ENCODE measurements at regions not wholly inside any gene's neighbourhood (a gene's known extent, or its start where the extent isn't known, plus 50 kb on each side); places are given as distances from the start of the nearest gene placed in this dataset.

- Histone ChIP-seq H3K79me2 (ENCODE audit: insufficient read depth) (no peaks in the 10 kb centered on the region), H3K27ac (ENCODE audit: low read depth in 2 of 2, low read length in 1 of 2) (no peak overlapping the region), H3K9me2 (no peaks in the 10 kb centered on the region), H3K36me3 (replicated peaks in 1 of 2; ENCODE audit: control insufficient read depth in 1 of 2, insufficient read depth in 2 of 2, low read length in 1 of 2) (no peaks in the 10 kb centered on the region), H3K4me1 (ENCODE audit: control insufficient read depth in 1 of 2, insufficient read depth in 2 of 2, low read depth in 1 of 2, low read length in 1 of 2) (no peaks in the 10 kb centered on the region), H4K20me1 (ENCODE audit: insufficient read depth) (no peaks in the 10 kb centered on the region), H3K27me3 (ENCODE audit: insufficient read depth) (no peaks in the 10 kb centered on the region), H3F3A (replicated peaks; ENCODE audit: insufficient read depth) (no peaks in the 10 kb centered on the region), H3K4me3 (ENCODE audit: low read depth in 2 of 2, low read length in 1 of 2) (no peak overlapping the region), H3K9me3 (no peaks in the 10 kb centered on the region), H3K4me2 (no peak overlapping the region), H2AFZ (ENCODE audit: low read depth) (no peak overlapping the region), H3K9ac (no peak overlapping the region)
- no peak for TF ChIP-seq EP300 (IDR thresholded peaks at IDR 0.05; ENCODE audit: borderline replicate concordance in 1 of 2, low read depth in 1 of 2, low read length in 1 of 2)
- no peak for TF ChIP-seq YY1 (IDR thresholded peaks at IDR 0.05; ENCODE audit: low read depth)
- TF ChIP-seq, protein P1, sequence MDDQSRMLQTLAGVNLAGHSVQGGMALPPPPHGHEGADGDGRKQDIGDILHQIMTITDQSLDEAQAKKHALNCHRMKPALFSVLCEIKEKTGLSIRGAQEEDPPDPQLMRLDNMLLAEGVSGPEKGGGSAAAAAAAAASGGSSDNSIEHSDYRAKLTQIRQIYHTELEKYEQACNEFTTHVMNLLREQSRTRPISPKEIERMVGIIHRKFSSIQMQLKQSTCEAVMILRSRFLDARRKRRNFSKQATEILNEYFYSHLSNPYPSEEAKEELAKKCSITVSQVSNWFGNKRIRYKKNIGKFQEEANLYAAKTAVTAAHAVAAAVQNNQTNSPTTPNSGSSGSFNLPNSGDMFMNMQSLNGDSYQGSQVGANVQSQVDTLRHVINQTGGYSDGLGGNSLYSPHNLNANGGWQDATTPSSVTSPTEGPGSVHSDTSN (IDR thresholded peaks at IDR 0.05): no peak
- TF ChIP-seq TAF1 (IDR thresholded peaks at IDR 0.05; ENCODE audit: borderline replicate concordance, low read depth, low read length): no peak
- no peak for TF ChIP-seq FOXM1 (IDR thresholded peaks at IDR 0.05; ENCODE audit: low read depth)
- TF ChIP-seq, protein P2, sequence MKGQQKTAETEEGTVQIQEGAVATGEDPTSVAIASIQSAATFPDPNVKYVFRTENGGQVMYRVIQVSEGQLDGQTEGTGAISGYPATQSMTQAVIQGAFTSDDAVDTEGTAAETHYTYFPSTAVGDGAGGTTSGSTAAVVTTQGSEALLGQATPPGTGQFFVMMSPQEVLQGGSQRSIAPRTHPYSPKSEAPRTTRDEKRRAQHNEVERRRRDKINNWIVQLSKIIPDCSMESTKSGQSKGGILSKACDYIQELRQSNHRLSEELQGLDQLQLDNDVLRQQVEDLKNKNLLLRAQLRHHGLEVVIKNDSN (IDR thresholded peaks at IDR 0.05; ENCODE audit: borderline replicate concordance, low read depth): no peak
- TF ChIP-seq GABPA (IDR thresholded peaks at IDR 0.05; ENCODE audit: low read depth): no peak
- no peak for TF ChIP-seq TEAD4 (IDR thresholded peaks at IDR 0.05; ENCODE audit: borderline replicate concordance, insufficient read depth)
- TF ChIP-seq MEF2A (IDR thresholded peaks at IDR 0.05; ENCODE audit: borderline replicate concordance, low read depth): no peak
- TF ChIP-seq POLR2AphosphoS5 (IDR thresholded peaks at IDR 0.05; ENCODE audit: low read depth, low read length): no peak
- no peak for TF ChIP-seq RAD21 (IDR thresholded peaks at IDR 0.05; ENCODE audit: low read length)
- no peak for TF ChIP-seq SMC3 (IDR thresholded peaks at IDR 0.05; ENCODE audit: low read depth, low read length)
- no peak for TF ChIP-seq IRF3 (IDR thresholded peaks at IDR 0.05; ENCODE audit: low read depth, low read length)
- CTCF ChIA-PET: no interaction called here
- DNase-seq: no peak
- WGBS (ENCODE audit: low lambda C conversion rate): 21% methylated on average over 3 of the region's 3 CpGs
- POLR2A ChIA-PET: no interaction called here
Measured at GRCh38 chr12:103249607-103250006, 246.2 kb downstream of the C12orf42 start.

GRCh38 chr12:103250487-103250886, 245.3 kb downstream of the C12orf42 start:
- Histone ChIP-seq H3K27ac (ENCODE audit: low read depth in 2 of 2, low read length in 1 of 2) (no peak overlapping the region), H3F3A (replicated peaks; ENCODE audit: insufficient read depth) (no peaks in the 10 kb centered on the region), H3K4me3 (ENCODE audit: low read depth in 2 of 2, low read length in 1 of 2) (no peak overlapping the region), H3K9me3 (no peaks in the 10 kb centered on the region), H3K9me2 (no peaks in the 10 kb centered on the region), H3K36me3 (replicated peaks in 1 of 2; ENCODE audit: control insufficient read depth in 1 of 2, insufficient read depth in 2 of 2, low read length in 1 of 2) (no peaks in the 10 kb centered on the region), H2AFZ (ENCODE audit: low read depth) (no peak overlapping the region), H3K79me2 (ENCODE audit: insufficient read depth) (no peaks in the 10 kb centered on the region), H3K4me2 (no peak overlapping the region), H3K27me3 (ENCODE audit: insufficient read depth) (no peaks in the 10 kb centered on the region), H3K4me1 (ENCODE audit: control insufficient read depth in 1 of 2, insufficient read depth in 2 of 2, low read depth in 1 of 2, low read length in 1 of 2) (no peaks in the 10 kb centered on the region), H4K20me1 (ENCODE audit: insufficient read depth) (no peaks in the 10 kb centered on the region), H3K9ac (no peak overlapping the region)
- POLR2A ChIA-PET: no interaction called here
- 34% methylated on average over 1 of the region's 1 CpG for WGBS (ENCODE audit: low lambda C conversion rate)
- CTCF ChIA-PET: no interaction called here
- TF ChIP-seq EP300 (IDR thresholded peaks at IDR 0.05; ENCODE audit: borderline replicate concordance in 1 of 2, low read depth in 1 of 2, low read length in 1 of 2) (no peak), GABPA (IDR thresholded peaks at IDR 0.05; ENCODE audit: low read depth) (no peak), JUND (IDR thresholded peaks at IDR 0.05) (no peak), EZH2phosphoT487 (IDR thresholded peaks at IDR 0.05; ENCODE audit: borderline replicate concordance, low read depth) (no peak), FOXM1 (IDR thresholded peaks at IDR 0.05; ENCODE audit: low read depth) (no peak), SMC3 (IDR thresholded peaks at IDR 0.05; ENCODE audit: low read depth, low read length) (no peak), FOSL2 (IDR thresholded peaks at IDR 0.05; ENCODE audit: borderline replicate concordance, low read depth) (no peak), RFX5 (IDR thresholded peaks at IDR 0.05; ENCODE audit: low read length) (no peak), MEF2A (IDR thresholded peaks at IDR 0.05; ENCODE audit: borderline replicate concordance, low read depth) (no peak), NFIC (IDR thresholded peaks at IDR 0.05; ENCODE audit: borderline replicate concordance) (no peak), RCOR1 (IDR thresholded peaks at IDR 0.05; ENCODE audit: low read length) (no peak)
- TF ChIP-seq, protein P3, sequence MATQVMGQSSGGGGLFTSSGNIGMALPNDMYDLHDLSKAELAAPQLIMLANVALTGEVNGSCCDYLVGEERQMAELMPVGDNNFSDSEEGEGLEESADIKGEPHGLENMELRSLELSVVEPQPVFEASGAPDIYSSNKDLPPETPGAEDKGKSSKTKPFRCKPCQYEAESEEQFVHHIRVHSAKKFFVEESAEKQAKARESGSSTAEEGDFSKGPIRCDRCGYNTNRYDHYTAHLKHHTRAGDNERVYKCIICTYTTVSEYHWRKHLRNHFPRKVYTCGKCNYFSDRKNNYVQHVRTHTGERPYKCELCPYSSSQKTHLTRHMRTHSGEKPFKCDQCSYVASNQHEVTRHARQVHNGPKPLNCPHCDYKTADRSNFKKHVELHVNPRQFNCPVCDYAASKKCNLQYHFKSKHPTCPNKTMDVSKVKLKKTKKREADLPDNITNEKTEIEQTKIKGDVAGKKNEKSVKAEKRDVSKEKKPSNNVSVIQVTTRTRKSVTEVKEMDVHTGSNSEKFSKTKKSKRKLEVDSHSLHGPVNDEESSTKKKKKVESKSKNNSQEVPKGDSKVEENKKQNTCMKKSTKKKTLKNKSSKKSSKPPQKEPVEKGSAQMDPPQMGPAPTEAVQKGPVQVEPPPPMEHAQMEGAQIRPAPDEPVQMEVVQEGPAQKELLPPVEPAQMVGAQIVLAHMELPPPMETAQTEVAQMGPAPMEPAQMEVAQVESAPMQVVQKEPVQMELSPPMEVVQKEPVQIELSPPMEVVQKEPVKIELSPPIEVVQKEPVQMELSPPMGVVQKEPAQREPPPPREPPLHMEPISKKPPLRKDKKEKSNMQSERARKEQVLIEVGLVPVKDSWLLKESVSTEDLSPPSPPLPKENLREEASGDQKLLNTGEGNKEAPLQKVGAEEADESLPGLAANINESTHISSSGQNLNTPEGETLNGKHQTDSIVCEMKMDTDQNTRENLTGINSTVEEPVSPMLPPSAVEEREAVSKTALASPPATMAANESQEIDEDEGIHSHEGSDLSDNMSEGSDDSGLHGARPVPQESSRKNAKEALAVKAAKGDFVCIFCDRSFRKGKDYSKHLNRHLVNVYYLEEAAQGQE (IDR thresholded peaks at IDR 0.05; ENCODE audit: low read depth, low read length): no peak
- TF ChIP-seq, protein P2 (IDR thresholded peaks at IDR 0.05; ENCODE audit: borderline replicate concordance, low read depth): no peak
- no peak for DNase-seq
